ENCODE measurements at regions not wholly inside any gene's neighbourhood (a gene's known extent, or its start where the extent isn't known, plus 50 kb on each side); places are given as distances from the start of the nearest gene placed in this dataset.

- TF ChIP-seq CTCF (IDR thresholded peaks at IDR 0.05): no peak
- TF ChIP-seq ZFX (IDR thresholded peaks at IDR 0.05; ENCODE audit: borderline replicate concordance): no peak
Observed at GRCh38 chr22:49561338-49561737, 266.3 kb downstream of the BRD1 start.
